ENCODE measurements at regions not wholly inside any gene's neighbourhood (a gene's known extent, or its start where the extent isn't known, plus 50 kb on each side); places are given as distances from the start of the nearest gene placed in this dataset.

- TF ChIP-seq CTCF (IDR thresholded peaks at IDR 0.05; ENCODE audit: borderline replicate concordance, extremely low read depth, low read length, poor library complexity, severe bottlenecking) (no peak), EZH2 (IDR thresholded peaks at IDR 0.05; ENCODE audit: borderline replicate concordance, low read depth, low read length, severe bottlenecking) (no peak)
Observed at GRCh38 chr12:83506841-83507240, 820.1 kb downstream of the TMTC2 start.

Measured in DND-41 (cell line).